ENCODE measurements at regions not wholly inside any gene's neighbourhood (a gene's known extent, or its start where the extent isn't known, plus 50 kb on each side); places are given as distances from the start of the nearest gene placed in this dataset.

- H4K8ac ChIP-seq (ENCODE audit: low read length): no peak overlapping the region
- no peak overlapping the region for H3K4ac ChIP-seq (ENCODE audit: low read depth in 1 of 2, low read length in 2 of 2)
- no peak overlapping the region for H2BK120ac ChIP-seq (ENCODE audit: low read depth, low read length)
- WGBS: 82% methylated on average over 4 of the region's 5 CpGs
- H3K9me3 ChIP-seq (ENCODE audit: control insufficient read depth, low read length): no peaks in the 10 kb centered on the region
- no peaks in the 10 kb centered on the region for H3K27me3 ChIP-seq (ENCODE audit: control insufficient read depth in 1 of 2, insufficient read depth in 1 of 2, low read length in 2 of 2)
- no peak overlapping the region for H3K4me2 ChIP-seq (ENCODE audit: low read length, poor library complexity, severe bottlenecking)
- no peaks in the 10 kb centered on the region for H3K79me1 ChIP-seq (replicated peaks; ENCODE audit: low read length, poor library complexity, severe bottlenecking)
- no peak overlapping the region for H3K14ac ChIP-seq (ENCODE audit: low read length in 2 of 2)
- H2AK5ac ChIP-seq (ENCODE audit: low read length, severe bottlenecking): no peak overlapping the region
- no peak overlapping the region for H3K18ac ChIP-seq (ENCODE audit: low read depth in 1 of 2, low read length in 2 of 2)
- H3K9ac ChIP-seq (ENCODE audit: low read length): no peak overlapping the region
- no peak overlapping the region for H2BK15ac ChIP-seq (ENCODE audit: low read depth, poor library complexity, severe bottlenecking)
- no peak overlapping the region for H2BK5ac ChIP-seq (ENCODE audit: low read depth, low read length, poor library complexity, severe bottlenecking)
- no peak overlapping the region for H2AFZ ChIP-seq (ENCODE audit: low read depth, low read length)
- H3K4me3 ChIP-seq (ENCODE audit: insufficient read depth in 1 of 2, low read depth in 1 of 2, low read length in 2 of 2): no peak overlapping the region
- H3K4me1 ChIP-seq (ENCODE audit: control insufficient read depth, insufficient read depth, low read depth, low read length): peaks cover 5% of the 10 kb centered on the region
- H3K36me3 ChIP-seq (ENCODE audit: control insufficient read depth in 1 of 2, insufficient read depth in 2 of 2, low read depth in 1 of 2, low read length in 2 of 2): no peaks in the 10 kb centered on the region
- no peak for DNase-seq
- H4K91ac ChIP-seq (ENCODE audit: low read length): no peak overlapping the region
- H2BK12ac ChIP-seq (ENCODE audit: low read length in 2 of 2): no peak overlapping the region
- no peak overlapping the region for H3K27ac ChIP-seq (ENCODE audit: low read length, poor library complexity, severe bottlenecking)
- no peak overlapping the region for H3K23ac ChIP-seq (ENCODE audit: low read length in 2 of 2)
Observed at GRCh38 chr2:101614127-101614759, 83.3 kb upstream of the MAP4K4 start.

- 92% methylated on average over 9 of the region's 15 CpGs for WGBS
- Histone ChIP-seq H3K4ac (ENCODE audit: low read depth in 1 of 2, low read length in 2 of 2) (no peak overlapping the region), H2BK120ac (ENCODE audit: low read depth, low read length) (no peak overlapping the region), H3K4me3 (ENCODE audit: insufficient read depth in 1 of 2, low read depth in 1 of 2, low read length in 2 of 2) (no peak overlapping the region), H2BK5ac (ENCODE audit: low read depth, low read length, poor library complexity, severe bottlenecking) (no peak overlapping the region), H3K9ac (ENCODE audit: low read length) (no peak overlapping the region), H3K4me1 (ENCODE audit: control insufficient read depth, insufficient read depth, low read depth, low read length) (peaks cover 5% of the 10 kb centered on the region), H2BK15ac (ENCODE audit: low read depth, poor library complexity, severe bottlenecking) (no peak overlapping the region), H3K36me3 (ENCODE audit: control insufficient read depth in 1 of 2, insufficient read depth in 2 of 2, low read depth in 1 of 2, low read length in 2 of 2) (no peaks in the 10 kb centered on the region), H3K9me3 (ENCODE audit: control insufficient read depth, low read length) (no peaks in the 10 kb centered on the region), H3K23ac (ENCODE audit: low read length in 2 of 2) (no peak overlapping the region), H2AFZ (ENCODE audit: low read depth, low read length) (no peak overlapping the region), H3K14ac (ENCODE audit: low read length in 2 of 2) (no peak overlapping the region), H3K79me1 (replicated peaks; ENCODE audit: low read length, poor library complexity, severe bottlenecking) (no peaks in the 10 kb centered on the region), H4K91ac (ENCODE audit: low read length) (no peak overlapping the region), H3K4me2 (ENCODE audit: low read length, poor library complexity, severe bottlenecking) (no peak overlapping the region), H2BK12ac (ENCODE audit: low read length in 2 of 2) (no peak overlapping the region), H2AK5ac (ENCODE audit: low read length, severe bottlenecking) (no peak overlapping the region), H3K27me3 (ENCODE audit: control insufficient read depth in 1 of 2, insufficient read depth in 1 of 2, low read length in 2 of 2) (no peaks in the 10 kb centered on the region), H3K27ac (ENCODE audit: low read length, poor library complexity, severe bottlenecking) (no peak overlapping the region), H3K18ac (ENCODE audit: low read depth in 1 of 2, low read length in 2 of 2) (no peak overlapping the region), H4K8ac (ENCODE audit: low read length) (peak overlapping the region; percentile 19)
- DNase-seq: no peak
Observed at GRCh38 chr2:101613056-101613704, 84.3 kb upstream of the MAP4K4 start.

- Histone ChIP-seq H3K9me3 (ENCODE audit: control insufficient read depth, low read length) (no peaks in the 10 kb centered on the region), H3K18ac (ENCODE audit: low read depth in 1 of 2, low read length in 2 of 2) (no peak overlapping the region), H4K91ac (ENCODE audit: low read length) (no peak overlapping the region)
Observed at GRCh38 chr2:101612019-101612418, 85.5 kb upstream of the MAP4K4 start.

GRCh38 chr2:101610750-101611315, 86.7 kb upstream of the MAP4K4 start:
- peaks cover 4% of the 10 kb centered on the region for H3K9me3 ChIP-seq (ENCODE audit: control insufficient read depth, low read length)
- no peak overlapping the region for H2AFZ ChIP-seq (ENCODE audit: low read depth, low read length)
- no peak overlapping the region for H3K9ac ChIP-seq (ENCODE audit: low read length)
- no peak overlapping the region for H2BK120ac ChIP-seq (ENCODE audit: low read depth, low read length)
- H3K4ac ChIP-seq (ENCODE audit: low read depth in 1 of 2, low read length in 2 of 2): no peak overlapping the region
- H2BK12ac ChIP-seq (ENCODE audit: low read length in 2 of 2): no peak overlapping the region
- no peak overlapping the region for H3K4me3 ChIP-seq (ENCODE audit: insufficient read depth in 1 of 2, low read depth in 1 of 2, low read length in 2 of 2)
- no peaks in the 10 kb centered on the region for H3K36me3 ChIP-seq (ENCODE audit: control insufficient read depth in 1 of 2, insufficient read depth in 2 of 2, low read depth in 1 of 2, low read length in 2 of 2)
- H3K27me3 ChIP-seq (ENCODE audit: control insufficient read depth in 1 of 2, insufficient read depth in 1 of 2, low read length in 2 of 2): no peaks in the 10 kb centered on the region
- no peak overlapping the region for H4K8ac ChIP-seq (ENCODE audit: low read length)
- no peak overlapping the region for H2BK5ac ChIP-seq (ENCODE audit: low read depth, low read length, poor library complexity, severe bottlenecking)
- no peak overlapping the region for H4K91ac ChIP-seq (ENCODE audit: low read length)
- no peak overlapping the region for H3K23ac ChIP-seq (ENCODE audit: low read length in 2 of 2)
- no peak overlapping the region for H2AK5ac ChIP-seq (ENCODE audit: low read length, severe bottlenecking)
- no peak overlapping the region for H2BK15ac ChIP-seq (ENCODE audit: low read depth, poor library complexity, severe bottlenecking)
- no peak overlapping the region for H3K27ac ChIP-seq (ENCODE audit: low read length, poor library complexity, severe bottlenecking)
- H3K79me1 ChIP-seq (replicated peaks; ENCODE audit: low read length, poor library complexity, severe bottlenecking): no peaks in the 10 kb centered on the region
- no peak for DNase-seq
- WGBS: 81% methylated on average over 2 of the region's 3 CpGs
- no peak overlapping the region for H3K14ac ChIP-seq (ENCODE audit: low read length in 2 of 2)
- H3K4me2 ChIP-seq (ENCODE audit: low read length, poor library complexity, severe bottlenecking): no peak overlapping the region
- H3K18ac ChIP-seq (ENCODE audit: low read depth in 1 of 2, low read length in 2 of 2): no peak overlapping the region
- H3K4me1 ChIP-seq (ENCODE audit: control insufficient read depth, insufficient read depth, low read depth, low read length): no peaks in the 10 kb centered on the region

More at GRCh38 chr2:101612019-101612418, 85.5 kb upstream of the MAP4K4 start:
- Histone ChIP-seq H3K4me1 (ENCODE audit: control insufficient read depth, insufficient read depth, low read depth, low read length) (peaks cover under 1% of the 10 kb centered on the region), H2BK120ac (ENCODE audit: low read depth, low read length) (no peak overlapping the region), H3K14ac (ENCODE audit: low read length in 2 of 2) (no peak overlapping the region), H3K4me3 (ENCODE audit: insufficient read depth in 1 of 2, low read depth in 1 of 2, low read length in 2 of 2) (no peak overlapping the region), H3K27ac (ENCODE audit: low read length, poor library complexity, severe bottlenecking) (no peak overlapping the region), H3K27me3 (ENCODE audit: control insufficient read depth in 1 of 2, insufficient read depth in 1 of 2, low read length in 2 of 2) (no peaks in the 10 kb centered on the region), H3K36me3 (ENCODE audit: control insufficient read depth in 1 of 2, insufficient read depth in 2 of 2, low read depth in 1 of 2, low read length in 2 of 2) (no peaks in the 10 kb centered on the region), H3K79me1 (replicated peaks; ENCODE audit: low read length, poor library complexity, severe bottlenecking) (no peaks in the 10 kb centered on the region), H3K4ac (ENCODE audit: low read depth in 1 of 2, low read length in 2 of 2) (no peak overlapping the region), H3K4me2 (ENCODE audit: low read length, poor library complexity, severe bottlenecking) (no peak overlapping the region), H2BK15ac (ENCODE audit: low read depth, poor library complexity, severe bottlenecking) (no peak overlapping the region), H2BK5ac (ENCODE audit: low read depth, low read length, poor library complexity, severe bottlenecking) (no peak overlapping the region), H2BK12ac (ENCODE audit: low read length in 2 of 2) (no peak overlapping the region), H2AK5ac (ENCODE audit: low read length, severe bottlenecking) (no peak overlapping the region), H4K8ac (ENCODE audit: low read length) (no peak overlapping the region), H3K23ac (ENCODE audit: low read length in 2 of 2) (no peak overlapping the region), H2AFZ (ENCODE audit: low read depth, low read length) (no peak overlapping the region), H3K9ac (ENCODE audit: low read length) (no peak overlapping the region)
- 91% methylated on average over 3 of the region's 3 CpGs for WGBS
- no peak for DNase-seq
